Forelimb muscle (tissue), 1 donor: ENCODE measurements at regions not wholly inside any gene's neighbourhood (a gene's known extent, or its start where the extent isn't known, plus 50 kb on each side); places are given as distances from the start of the nearest gene placed in this dataset.

ENCODE experiments used
- DNase-seq: peaks from one replicate; pipeline ENCODE4 v3.0.0-alpha.2; 2013; ENCODE audit warnings: low read depth

GRCh38 chr2:42901076-42901640 is 108.8 kb upstream of the HAAO start:
- DNase-seq, result no peak

GRCh38 chr2:42900289-42900891 is 108.0 kb upstream of the HAAO start:
- no peak for DNase-seq

- no peak for DNase-seq
Measured at GRCh38 chr2:42897358-42897757, 105.0 kb upstream of the HAAO start.

GRCh38 chr2:42895791-42896135 is 103.4 kb upstream of the HAAO start:
- no peak for DNase-seq

- DNase-seq, result no peak
Measured at GRCh38 chr2:42895134-42895790, 102.9 kb upstream of the HAAO start.

GRCh38 chr2:42893047-42893758 is 100.8 kb upstream of the HAAO start:
- no peak for DNase-seq

- DNase-seq, result no peak
Measured at GRCh38 chr2:42890791-42891355, 98.5 kb upstream of the HAAO start.

GRCh38 chr2:42888321-42889245 is 96.2 kb upstream of the HAAO start:
- no peak for DNase-seq

GRCh38 chr2:42886921-42887320 is 94.5 kb upstream of the HAAO start:
- no peak for DNase-seq

GRCh38 chr2:42882756-42883155 is 90.4 kb upstream of the HAAO start:
- no peak for DNase-seq

- DNase-seq, result no peak
Measured at GRCh38 chr2:42881732-42882131, 89.3 kb upstream of the HAAO start.

GRCh38 chr2:42880738-42881690 is 88.6 kb upstream of the HAAO start:
- DNase-seq, result no peak

GRCh38 chr2:42879913-42880737 is 87.7 kb upstream of the HAAO start:
- no peak for DNase-seq

GRCh38 chr2:42879121-42879705 is 86.8 kb upstream of the HAAO start:
- no peak for DNase-seq

- DNase-seq, result no peak
Measured at GRCh38 chr2:42878581-42878980, 86.2 kb upstream of the HAAO start.

- no peak for DNase-seq
Measured at GRCh38 chr2:42877936-42878335, 85.6 kb upstream of the HAAO start.

- no peak for DNase-seq
Measured at GRCh38 chr2:42877511-42877910, 85.1 kb upstream of the HAAO start.

- no peak for DNase-seq
Measured at GRCh38 chr2:42876326-42876751, 84.0 kb upstream of the HAAO start.

GRCh38 chr2:42875880-42876279 is 83.5 kb upstream of the HAAO start:
- DNase-seq, result no peak
